Hepatocyte (in vitro differentiated cells): ENCODE measurements at regions not wholly inside any gene's neighbourhood (a gene's known extent, or its start where the extent isn't known, plus 50 kb on each side); places are given as distances from the start of the nearest gene placed in this dataset.

Experiments
- CTCF ChIP-seq: fragments of 200-600 bp; sonication (generic); IDR thresholded peaks from 2 replicates; pipeline ENCODE4 v1.5.1; 2016; ENCODE audit warnings: antibody characterized with exemption, mild to moderate bottlenecking; ENCODE audit not compliant: poor library complexity
- EZH2 ChIP-seq: fragments of 200-600 bp; sonication (generic); IDR thresholded peaks from 2 replicates; pipeline ENCODE4 v1.6.1; 2016; ENCODE audit warnings: antibody characterized with exemption, mild to moderate bottlenecking, borderline replicate concordance

- TF ChIP-seq CTCF = no peak
- no peak for TF ChIP-seq EZH2
These were observed 960.0 kb downstream of the DIPK2A start for GRCh38 chr3:144931590-144931989.
